NCI-H1092 treated with DMSO at 0.1 percent for 48 hours (cell line): ENCODE measurements at regions not wholly inside any gene's neighbourhood (a gene's known extent, or its start where the extent isn't known, plus 50 kb on each side); places are given as distances from the start of the nearest gene placed in this dataset.
"Not testable (repeated sequence)": the region's sequence is repeated elsewhere in the genome, so short reads cannot be mapped to it uniquely, and the experiment has no call there.

Experiments
- DNase-seq: peaks from one replicate; lab custom pipeline; 2025; lab: John Stamatoyannopoulos, UW

DNA sequence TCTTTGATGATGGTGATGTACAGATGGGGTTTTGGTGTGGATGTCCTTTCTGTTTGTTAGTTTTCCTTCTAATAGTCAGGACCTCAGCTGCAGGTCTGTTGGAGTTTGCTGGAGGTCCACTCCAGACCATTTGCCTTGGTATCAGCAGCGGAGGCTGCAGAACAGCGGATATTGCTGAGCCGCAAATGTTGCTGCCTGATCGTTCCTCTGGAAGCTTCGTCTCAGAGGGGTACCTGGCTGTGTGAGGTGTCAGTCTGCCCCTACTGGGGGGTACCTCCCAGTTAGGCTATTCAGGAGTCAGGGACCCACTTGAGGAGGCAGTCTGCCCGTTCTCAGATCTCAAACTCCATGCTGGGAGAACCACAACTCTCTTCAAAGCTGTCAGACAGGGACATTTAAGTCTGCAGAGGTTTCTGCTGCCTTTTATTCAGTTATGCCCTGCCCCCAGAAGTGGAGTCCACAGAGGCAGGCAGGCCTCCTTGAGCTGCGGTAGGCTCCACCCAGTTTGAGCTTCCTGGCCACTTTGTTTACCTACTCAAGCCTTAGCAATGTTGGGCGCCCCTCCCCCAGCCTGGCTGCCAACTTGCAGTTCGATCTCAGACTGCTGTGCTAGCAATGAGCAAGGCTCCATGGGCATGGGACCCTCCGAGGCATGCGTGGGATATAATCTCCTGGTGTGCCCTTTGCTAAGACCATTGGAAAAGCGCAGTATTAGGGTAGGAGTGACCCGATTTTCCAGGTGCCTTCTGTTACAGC, 264.5 kb downstream of the MATN1 start:
- DNase-seq = not testable (repeated sequence)

DNA sequence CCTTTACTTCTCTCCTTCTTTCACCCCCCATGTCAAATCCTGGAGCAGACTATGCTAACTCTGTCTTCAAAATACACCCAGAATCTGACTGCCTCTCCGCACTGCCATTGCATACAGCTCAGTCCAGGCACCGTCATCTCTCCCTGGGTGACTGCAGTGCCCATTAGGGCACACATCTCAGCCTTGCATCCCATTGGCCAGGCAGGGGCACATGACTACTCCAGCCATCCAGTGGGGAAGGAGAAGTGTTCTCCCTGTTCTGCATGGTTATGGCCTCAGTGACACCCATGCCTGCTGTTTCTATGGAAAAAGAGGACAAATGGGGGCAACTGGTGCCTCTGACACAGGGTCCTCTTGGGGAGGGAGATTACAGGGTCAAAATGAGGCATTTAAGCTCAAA, 270.5 kb downstream of the MATN1 start:
- DNase-seq = no peak

- no peak for DNase-seq
These were observed 271.2 kb downstream of the MATN1 start for GRCh38 chr1:30452170-30452569.

DNA sequence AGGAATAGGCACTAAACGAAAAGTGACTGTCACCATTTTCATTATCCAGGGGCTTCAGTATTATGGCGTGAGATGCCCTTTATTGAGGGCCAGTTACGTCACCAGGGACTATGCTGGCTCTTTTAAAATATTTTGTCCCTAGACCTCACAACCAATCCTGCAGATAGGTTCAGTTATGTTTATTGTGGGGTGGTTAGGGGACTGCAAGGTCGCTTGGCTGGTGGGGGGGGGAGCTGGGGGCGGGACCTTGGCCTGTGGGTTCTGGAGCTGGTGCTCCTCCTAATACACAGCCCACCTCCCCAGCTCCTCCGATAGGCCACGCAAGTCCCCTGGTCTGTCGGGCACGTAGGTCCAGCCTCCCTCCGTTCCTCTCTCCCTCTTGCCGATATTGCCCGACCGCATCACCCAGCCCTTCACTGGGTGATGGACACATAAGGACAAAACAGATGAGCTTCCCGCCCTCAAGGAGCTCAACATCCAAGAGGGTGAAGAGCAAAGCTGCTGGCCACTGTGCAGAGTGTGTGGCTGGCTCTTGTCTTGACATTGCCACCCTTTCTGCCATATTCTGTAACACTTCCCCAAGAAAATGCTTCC, 271.8 kb downstream of the MATN1 start:
- no peak for DNase-seq

DNA sequence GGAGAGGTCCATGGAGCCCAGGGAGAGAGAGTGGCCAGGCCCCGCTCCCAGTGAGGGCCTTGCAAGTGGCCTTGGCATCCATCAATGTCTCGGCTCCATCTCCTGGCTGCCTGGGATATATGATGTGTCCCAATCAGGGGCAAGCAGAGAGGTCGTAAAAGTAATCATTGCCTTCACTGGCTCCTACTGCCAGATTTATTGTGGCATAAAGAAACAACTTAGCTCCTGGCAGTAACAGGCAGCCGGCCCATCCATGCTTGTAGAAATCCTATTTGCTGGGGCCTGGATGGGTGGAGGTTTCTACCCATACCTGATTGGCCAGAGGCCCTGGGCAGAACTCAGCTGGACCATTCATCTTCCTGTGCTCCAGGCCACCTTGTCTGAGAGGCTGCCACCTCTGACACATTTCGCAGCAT, 272.6 kb downstream of the MATN1 start:
- DNase-seq = no peak

DNA sequence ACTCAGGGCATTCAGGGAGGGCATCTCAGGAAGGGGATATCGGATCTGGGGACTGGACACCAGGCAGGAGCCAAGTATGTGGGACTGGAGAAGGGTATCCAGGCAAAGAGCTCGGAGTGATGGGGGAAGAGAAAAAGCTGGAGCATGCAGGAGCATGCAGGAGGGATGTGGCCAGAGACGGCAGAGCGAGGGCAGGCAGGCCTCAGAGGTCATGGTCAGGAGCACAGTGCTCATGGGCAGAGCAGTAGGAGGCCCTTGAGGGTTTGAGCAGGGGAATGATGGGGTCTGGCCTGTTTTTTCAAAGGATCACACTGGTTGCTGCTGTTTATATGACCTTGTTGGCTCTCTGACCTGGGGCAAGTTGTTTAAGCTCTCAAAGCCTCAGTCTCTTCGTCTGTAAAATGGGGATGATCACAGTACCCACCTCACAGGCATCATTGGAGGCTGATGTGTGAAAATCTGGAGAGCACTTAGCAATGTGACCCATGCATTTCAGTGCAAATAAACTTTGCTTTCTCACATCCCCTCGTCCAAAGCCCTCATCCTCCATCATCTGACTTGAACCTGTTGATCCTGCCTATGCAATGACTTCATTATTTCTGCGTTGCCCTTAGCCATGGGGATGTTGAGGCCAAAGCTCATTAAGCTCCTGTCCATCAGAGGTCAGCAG, 273.1 kb downstream of the MATN1 start:
- no peak for DNase-seq

- DNase-seq = no peak
These were observed 273.8 kb downstream of the MATN1 start for GRCh38 chr1:30449428-30450147.

GRCh38 chr1:30449003-30449402, 274.4 kb downstream of the MATN1 start:
- DNase-seq = no peak

GRCh38 chr1:30447701-30448100, 275.7 kb downstream of the MATN1 start:
- DNase-seq = no peak

DNA sequence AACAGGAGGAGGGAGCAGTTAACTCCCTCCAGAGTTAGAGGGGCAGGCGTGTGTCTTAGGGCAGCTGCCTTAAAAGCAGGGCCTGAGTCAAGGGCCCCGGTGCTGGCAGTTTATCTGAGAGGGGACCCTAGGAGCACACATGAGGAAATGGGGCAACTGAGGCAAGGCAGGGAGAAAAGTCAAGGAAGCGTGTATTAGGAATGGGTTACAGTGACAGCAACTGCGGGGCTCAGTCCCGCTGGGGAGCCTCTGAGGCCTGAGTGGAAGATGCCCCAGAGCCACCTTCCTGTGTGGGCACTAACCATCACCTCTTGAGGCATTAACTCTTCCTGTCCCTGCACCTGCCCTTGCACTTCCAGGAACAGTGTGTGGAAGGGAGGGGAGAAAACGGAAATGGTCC, 276.3 kb downstream of the MATN1 start:
- DNase-seq = no peak

- DNase-seq = no peak
These were observed 276.9 kb downstream of the MATN1 start for GRCh38 chr1:30446508-30446907.

DNA sequence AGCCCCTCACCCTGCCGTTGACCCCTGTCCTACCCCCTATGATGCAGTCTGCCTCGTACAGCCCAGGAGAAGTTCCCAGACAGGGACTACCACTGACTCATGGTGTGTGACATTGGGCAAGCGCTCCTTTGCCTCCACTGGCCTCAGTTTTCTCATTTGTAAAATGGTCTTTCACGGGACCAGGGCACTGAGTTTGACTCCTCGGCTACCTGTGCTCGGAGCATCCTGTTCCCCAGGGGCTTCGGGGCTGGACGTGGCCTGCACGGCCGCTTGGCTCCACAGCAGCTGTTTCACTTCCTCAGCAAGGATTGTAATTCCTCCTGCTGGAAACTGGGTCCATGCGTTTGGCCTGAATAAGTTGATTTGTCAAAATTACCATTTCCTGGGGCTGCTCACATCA, 277.3 kb downstream of the MATN1 start:
- DNase-seq = no peak

DNA sequence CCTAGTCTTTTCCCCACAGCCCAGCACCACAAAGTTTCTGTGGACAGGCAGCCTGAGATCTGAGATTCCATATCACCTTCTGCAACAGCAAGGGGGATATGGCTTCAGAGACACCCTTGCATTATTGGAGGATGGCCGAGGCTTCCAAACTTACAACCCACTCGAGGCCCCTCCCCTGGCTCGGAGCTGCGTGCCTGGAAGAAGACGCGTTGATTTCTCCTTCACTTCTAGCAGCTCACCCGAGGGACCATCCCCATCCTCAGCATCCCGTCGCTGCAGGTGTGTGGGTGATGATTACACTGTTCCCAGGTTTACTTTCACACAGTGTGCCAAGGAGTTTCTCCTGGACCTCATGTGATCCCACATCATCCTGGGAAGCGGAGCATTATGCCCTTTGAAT, 277.9 kb downstream of the MATN1 start:
- DNase-seq = no peak

DNA sequence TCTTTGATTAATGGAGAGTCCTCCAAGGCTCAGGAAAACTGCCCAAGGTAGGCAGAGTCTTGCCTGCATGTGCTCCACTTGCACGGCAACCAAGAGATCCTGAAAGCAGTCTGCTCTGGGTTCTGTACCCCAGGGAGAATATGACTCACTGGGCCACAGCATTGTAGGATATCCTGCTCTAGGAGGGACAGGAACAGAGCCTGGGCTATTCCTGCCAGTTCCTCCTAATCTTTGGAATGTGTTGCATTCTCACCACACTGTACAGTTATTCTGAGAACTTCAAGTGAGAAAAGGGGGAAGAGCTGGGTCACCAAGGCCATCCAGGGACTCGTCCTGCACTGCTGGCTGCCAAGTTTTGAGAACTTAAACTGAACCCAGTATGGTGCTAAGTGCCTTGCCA, 278.5 kb downstream of the MATN1 start:
- no peak for DNase-seq

DNA sequence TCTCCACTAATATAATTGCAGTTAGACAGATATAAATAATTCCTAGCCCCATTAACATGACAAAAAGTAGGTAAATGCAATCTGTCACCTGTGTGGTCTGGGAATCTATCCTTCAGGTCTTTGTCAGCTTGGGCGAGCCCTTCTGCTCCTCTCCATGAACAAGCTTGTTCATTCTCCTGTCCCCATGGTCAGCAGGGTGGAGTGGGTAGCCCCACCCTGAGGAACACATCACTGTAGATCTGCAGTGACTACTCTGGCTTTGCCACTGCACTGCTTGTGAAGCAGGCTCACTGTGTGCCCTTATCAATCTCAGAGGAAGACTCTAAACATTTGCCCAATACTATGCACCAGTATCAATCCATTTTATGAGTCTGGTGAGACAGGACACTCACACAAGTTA, 279.0 kb downstream of the MATN1 start:
- no peak for DNase-seq

DNA sequence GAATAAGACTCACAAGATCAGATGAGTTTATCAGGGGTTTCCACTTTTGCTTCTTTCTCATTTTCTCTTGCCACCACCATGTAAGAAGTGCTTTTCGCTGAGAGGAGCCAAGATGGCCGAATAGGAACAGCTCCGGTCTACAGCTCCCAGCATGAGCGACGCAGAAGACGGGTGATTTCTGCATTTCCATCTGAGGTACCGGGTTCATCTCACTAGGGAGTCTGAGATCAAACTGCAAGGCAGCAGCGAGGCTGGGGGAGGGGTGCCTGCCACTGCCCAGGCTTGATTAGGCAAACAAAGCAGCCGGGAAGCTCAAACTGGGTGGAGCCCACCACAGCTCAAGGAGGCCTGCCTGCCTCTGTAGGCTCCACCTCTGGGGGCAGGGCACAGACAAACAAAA, 285.1 kb downstream of the MATN1 start:
- not testable (repeated sequence) for DNase-seq

DNA sequence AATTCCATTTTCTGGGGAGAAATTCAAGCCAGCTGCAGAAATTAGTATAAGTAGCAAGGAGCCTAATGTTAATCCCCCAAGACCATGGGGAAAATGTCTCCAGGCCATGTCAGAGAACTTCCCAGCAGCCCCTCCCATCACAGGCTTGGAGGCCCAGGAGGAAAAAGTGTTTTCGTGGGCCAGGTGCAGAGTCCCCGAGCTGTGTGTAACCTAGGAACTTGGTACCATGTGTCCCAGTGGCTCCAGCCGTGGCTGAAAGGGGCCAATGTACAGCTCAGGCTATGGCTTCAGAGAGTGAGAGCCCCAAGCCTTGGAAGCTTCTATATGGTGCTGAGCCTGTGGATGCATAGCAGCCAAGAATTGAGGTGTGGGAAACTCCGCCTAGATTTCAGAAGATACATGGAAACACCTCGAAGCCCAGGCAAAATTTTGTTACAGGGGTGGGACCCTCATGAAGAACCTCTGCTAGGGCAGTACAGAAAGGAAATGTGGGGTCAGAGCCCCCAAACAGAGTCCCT, 286.3 kb downstream of the MATN1 start:
- DNase-seq = no peak

DNA sequence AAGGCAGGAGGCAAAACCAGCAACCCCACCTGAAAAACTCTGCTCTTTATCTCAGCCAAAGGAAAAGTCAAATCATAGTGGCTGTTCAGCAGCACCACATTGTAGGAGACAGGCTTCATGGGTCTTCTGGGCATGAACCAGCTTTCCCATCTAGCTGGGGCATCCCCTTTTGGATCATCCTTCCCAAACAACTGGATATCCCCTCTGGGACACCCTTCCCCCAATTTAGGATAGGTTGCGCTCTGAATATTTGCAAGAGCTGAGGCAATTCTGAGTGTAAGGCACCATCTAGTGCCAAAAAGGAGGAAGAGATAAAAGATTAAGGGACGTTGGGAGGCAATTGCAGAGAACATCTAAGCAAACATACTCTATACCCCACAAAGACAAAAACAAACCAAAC, 295.8 kb downstream of the MATN1 start:
- no peak for DNase-seq

DNA sequence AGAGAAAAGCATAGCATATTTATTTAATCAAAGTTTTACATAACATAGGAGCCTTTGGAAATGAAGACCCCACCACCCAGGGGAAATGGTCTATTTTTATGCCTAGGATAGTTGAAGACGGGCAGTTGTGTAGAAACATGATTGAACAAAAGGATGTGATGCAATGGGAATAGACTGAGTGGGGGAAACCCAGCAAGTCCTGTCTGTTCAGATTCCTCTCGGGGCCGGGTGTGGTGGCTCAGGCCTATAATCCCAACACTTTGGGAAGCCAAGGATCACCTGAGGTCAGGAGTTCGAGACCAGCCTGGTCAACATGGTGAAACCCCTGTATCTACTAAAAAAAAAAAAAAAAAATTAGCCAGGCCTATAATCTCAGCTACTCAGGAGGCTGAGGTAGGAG, 298.3 kb downstream of the MATN1 start:
- no peak for DNase-seq

DNA sequence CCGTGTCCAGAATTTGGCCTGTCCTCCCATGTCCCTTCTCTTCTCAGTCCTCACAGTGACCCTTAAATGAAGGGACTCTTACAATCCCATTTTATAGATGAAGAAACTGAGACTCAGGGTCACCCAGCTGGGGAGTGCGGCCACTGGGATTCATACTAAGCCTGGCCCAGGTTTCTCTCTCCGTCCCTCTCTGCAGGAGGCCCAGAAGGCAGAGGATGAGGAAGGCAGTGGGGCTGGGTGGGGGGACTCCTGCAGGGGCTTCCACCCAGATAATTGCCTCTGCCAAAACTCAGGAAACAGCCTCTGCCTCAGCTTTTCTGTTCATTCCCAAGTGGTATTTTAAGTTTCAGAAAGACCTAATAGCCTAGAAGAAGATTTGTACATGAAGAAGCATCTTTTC, 299.8 kb downstream of the MATN1 start:
- DNase-seq = no peak

GRCh38 chr1:30422251-30422650, 301.1 kb downstream of the MATN1 start:
- no peak for DNase-seq

GRCh38 chr1:30420519-30421050, 302.8 kb downstream of the MATN1 start:
- DNase-seq = no peak
